ENCODE measurements at regions not wholly inside any gene's neighbourhood (a gene's known extent, or its start where the extent isn't known, plus 50 kb on each side); places are given as distances from the start of the nearest gene placed in this dataset.

GRCh38 chr3:180825964-180826363 lies 86.5 kb upstream of the FXR1 start:
- POLR2A ChIA-PET: no interaction called here
- no peak for FAIRE-seq
- no peak for ATAC-seq

More at GRCh38 chr3:180825964-180826363, 86.5 kb upstream of the FXR1 start:
- no peaks in the 10 kb centered on the region for H3K4me1 ChIP-seq
- no peak overlapping the region for H3K4me2 ChIP-seq
- H3K4me3 ChIP-seq: no peak overlapping the region
- 39% methylated on average over 2 of the region's 2 CpGs for WGBS (ENCODE audit: missing lambda C conversion rate)
- CTCF ChIA-PET: interaction anchor here (0.7 kb wide), 1 partner anchor 19 kb away, joined by 3 read pairs; no protein-coding TSS in a partner anchor
- no peaks in the 10 kb centered on the region for H3K9me3 ChIP-seq
- TF ChIP-seq CTCF (IDR thresholded peaks at IDR 0.05): no peak
- no peak for TF ChIP-seq HOXA7 (CRISPR knock-in tag; IDR thresholded peaks at IDR 0.05)
- TF ChIP-seq ELK1 (IDR thresholded peaks at IDR 0.05; ENCODE audit: low read depth, low read length): no peak
- TF ChIP-seq FOSB (CRISPR knock-in tag; IDR thresholded peaks at IDR 0.05): no peak
- no peak for TF ChIP-seq TFCP2L1 (CRISPR knock-in tag; IDR thresholded peaks at IDR 0.05)
- TF ChIP-seq MYC (IDR thresholded peaks at IDR 0.05; ENCODE audit: borderline replicate concordance, low read length): no peak
- no peak for TF ChIP-seq POLR2AphosphoS2 (conservative IDR thresholded peaks at IDR 0.05; ENCODE audit: low read length)
- TF ChIP-seq ZC3H11A (IDR thresholded peaks at IDR 0.05): no peak
- TF ChIP-seq PBX3 (IDR thresholded peaks at IDR 0.05): no peak
- TF ChIP-seq MAX (IDR thresholded peaks at IDR 0.05): no peak
- TF ChIP-seq HMGXB4 (CRISPR knock-in tag; IDR thresholded peaks at IDR 0.05; ENCODE audit: borderline replicate concordance): no peak
- no peak for TF ChIP-seq RNF2 (IDR thresholded peaks at IDR 0.05; ENCODE audit: borderline replicate concordance, low read depth)
- no peak for TF ChIP-seq CBX2 (IDR thresholded peaks at IDR 0.05; ENCODE audit: borderline replicate concordance, low read depth)
- no peak for TF ChIP-seq USF2 (IDR thresholded peaks at IDR 0.05)
- no peak for TF ChIP-seq BCL3 (IDR thresholded peaks at IDR 0.05)
- DNase-seq (ENCODE audit: low read depth in 1 of 2, low spot score in 1 of 2): no peak
- H3K27ac ChIP-seq: no peak overlapping the region
